SU-DHL-6 (cell line): ENCODE measurements at regions not wholly inside any gene's neighbourhood (a gene's known extent, or its start where the extent isn't known, plus 50 kb on each side); places are given as distances from the start of the nearest gene placed in this dataset.

Experiments used
- EZH2phosphoT487 ChIP-seq: fragments of 200-600 bp; sonication (generic), shearing (Covaris generic); conservative IDR thresholded peaks from 2 replicates; pipeline ENCODE4 v1.6.1; 2018; ENCODE audit warnings: mild to moderate bottlenecking, antibody characterized with exemption, low read length, moderate library complexity, mixed read lengths
- TF ChIP-seq, protein P1 (sequence below): fragments of 200-600 bp; sonication (generic); IDR thresholded peaks from one replicate; pipeline ENCODE4 v1.5.1; 2017; ENCODE audit warnings: antibody characterized with exemption, mild to moderate bottlenecking, low read length, moderate library complexity; ENCODE audit not compliant: insufficient read depth, poor library complexity, severe bottlenecking

DNA sequence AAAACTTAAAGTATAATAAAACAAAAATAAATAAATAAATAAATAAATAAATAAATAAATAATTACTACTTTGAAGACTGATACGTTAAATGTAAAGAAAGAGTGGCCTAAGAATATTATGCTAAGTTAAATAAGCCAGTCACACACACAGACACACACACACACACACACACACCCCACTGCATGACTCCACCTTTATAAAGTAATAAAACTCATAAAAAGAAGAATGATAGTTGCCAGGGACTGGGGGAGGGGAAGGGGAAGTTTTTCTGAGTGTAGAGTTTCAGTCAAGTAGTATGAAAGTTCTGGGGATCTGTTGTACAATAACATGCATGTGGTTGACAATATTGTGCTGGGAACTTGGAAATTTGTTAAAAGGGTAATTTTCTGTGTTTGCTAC lies 1237.5 kb upstream of the GYPC start:
- TF ChIP-seq EZH2phosphoT487, result no peak
- TF ChIP-seq, protein P1, sequence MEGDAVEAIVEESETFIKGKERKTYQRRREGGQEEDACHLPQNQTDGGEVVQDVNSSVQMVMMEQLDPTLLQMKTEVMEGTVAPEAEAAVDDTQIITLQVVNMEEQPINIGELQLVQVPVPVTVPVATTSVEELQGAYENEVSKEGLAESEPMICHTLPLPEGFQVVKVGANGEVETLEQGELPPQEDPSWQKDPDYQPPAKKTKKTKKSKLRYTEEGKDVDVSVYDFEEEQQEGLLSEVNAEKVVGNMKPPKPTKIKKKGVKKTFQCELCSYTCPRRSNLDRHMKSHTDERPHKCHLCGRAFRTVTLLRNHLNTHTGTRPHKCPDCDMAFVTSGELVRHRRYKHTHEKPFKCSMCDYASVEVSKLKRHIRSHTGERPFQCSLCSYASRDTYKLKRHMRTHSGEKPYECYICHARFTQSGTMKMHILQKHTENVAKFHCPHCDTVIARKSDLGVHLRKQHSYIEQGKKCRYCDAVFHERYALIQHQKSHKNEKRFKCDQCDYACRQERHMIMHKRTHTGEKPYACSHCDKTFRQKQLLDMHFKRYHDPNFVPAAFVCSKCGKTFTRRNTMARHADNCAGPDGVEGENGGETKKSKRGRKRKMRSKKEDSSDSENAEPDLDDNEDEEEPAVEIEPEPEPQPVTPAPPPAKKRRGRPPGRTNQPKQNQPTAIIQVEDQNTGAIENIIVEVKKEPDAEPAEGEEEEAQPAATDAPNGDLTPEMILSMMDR, result no peak
